Neutrophil (primary cell): ENCODE measurements at regions not wholly inside any gene's neighbourhood (a gene's known extent, or its start where the extent isn't known, plus 50 kb on each side); places are given as distances from the start of the nearest gene placed in this dataset.

Experiments
- H3K27ac ChIP-seq: fragments of 200-600 bp; sonication (generic); 2 replicates; pipeline ENCODE4 v1.5.1; 2016; ENCODE audit warnings: mild to moderate bottlenecking, moderate library complexity
- H3K27me3 ChIP-seq: fragments of 200-600 bp; sonication (generic); 2 replicates; pipeline ENCODE4 v1.6.0; 2016; ENCODE audit warnings: mild to moderate bottlenecking
- H3K36me3 ChIP-seq: fragments of 200-600 bp; sonication (generic); 2 replicates; pipeline ENCODE4 v1.5.1; 2017
- H3K4me1 ChIP-seq, 2 experiments: fragments of 200-600 bp in 1 of 2; sonication (generic) in 1 of 2; 1 replicate in 1 of 2; 2 replicates in 1 of 2; pipeline versions ENCODE4 v1.5.1 to v1.6.1; 2013 to 2016; ENCODE audit warnings: low read depth in 1 of 2, low read length in 1 of 2, mild to moderate bottlenecking in 1 of 2, moderate library complexity in 1 of 2; ENCODE audit not compliant: control insufficient read depth in 1 of 2, insufficient read depth in 1 of 2
- H3K4me3 ChIP-seq, 2 experiments: fragments of 200-600 bp in 1 of 2; sonication (generic) in 1 of 2; 1 replicate in 1 of 2; 2 replicates in 1 of 2; pipeline ENCODE4 v1.5.1; 2013 to 2016; ENCODE audit warnings: low read depth in 1 of 2, low read length in 1 of 2, mild to moderate bottlenecking in 1 of 2, moderate library complexity in 1 of 2
- H3K9me3 ChIP-seq: fragments of 200-600 bp; sonication (generic); 2 replicates; pipeline ENCODE4 v1.5.1; 2016
- CTCF ChIP-seq: fragments of 200-600 bp; sonication (generic); IDR thresholded peaks from 2 replicates; pipeline ENCODE4 v1.5.1; 2016; ENCODE audit warnings: antibody characterized with exemption

GRCh38 chr3:117305681-117306080 is 596.1 kb downstream of the TUSC7 start:
- Histone ChIP-seq H3K9me3 (no peaks in the 10 kb centered on the region), H3K4me3 (no peak overlapping the region), H3K4me1 (no peaks in the 10 kb centered on the region), H3K27me3 (no peaks in the 10 kb centered on the region), H3K36me3 (no peaks in the 10 kb centered on the region), H3K27ac (no peak overlapping the region)
- TF ChIP-seq CTCF: no peak

- Histone ChIP-seq H3K4me3 (no peak overlapping the region), H3K36me3 (no peaks in the 10 kb centered on the region), H3K9me3 (no peaks in the 10 kb centered on the region), H3K27me3 (no peaks in the 10 kb centered on the region), H3K27ac (no peak overlapping the region), H3K4me1 (no peaks in the 10 kb centered on the region)
- TF ChIP-seq CTCF: no peak
Observed at GRCh38 chr3:117306299-117306698, 596.7 kb downstream of the TUSC7 start.

GRCh38 chr3:117308353-117308752 is 598.8 kb downstream of the TUSC7 start:
- Histone ChIP-seq H3K27me3 (no peaks in the 10 kb centered on the region), H3K4me1 (no peaks in the 10 kb centered on the region), H3K4me3 (no peak overlapping the region), H3K27ac (no peak overlapping the region), H3K9me3 (no peaks in the 10 kb centered on the region), H3K36me3 (no peaks in the 10 kb centered on the region)
- TF ChIP-seq CTCF: no peak

GRCh38 chr3:117308756-117309155 is 599.2 kb downstream of the TUSC7 start:
- Histone ChIP-seq H3K4me1 (no peaks in the 10 kb centered on the region), H3K36me3 (no peaks in the 10 kb centered on the region), H3K27me3 (no peaks in the 10 kb centered on the region), H3K9me3 (no peaks in the 10 kb centered on the region), H3K4me3 (no peak overlapping the region), H3K27ac (no peak overlapping the region)
- no peak for TF ChIP-seq CTCF

GRCh38 chr3:117310536-117310935 is 601.0 kb downstream of the TUSC7 start:
- TF ChIP-seq CTCF: no peak

More at GRCh38 chr3:117310536-117310935, 601.0 kb downstream of the TUSC7 start:
- Histone ChIP-seq H3K27ac (no peak overlapping the region), H3K36me3 (no peaks in the 10 kb centered on the region), H3K4me3 (no peak overlapping the region), H3K9me3 (no peaks in the 10 kb centered on the region), H3K4me1 (no peaks in the 10 kb centered on the region), H3K27me3 (no peaks in the 10 kb centered on the region)
